IMR-90 (cell line): ENCODE measurements at regions not wholly inside any gene's neighbourhood (a gene's known extent, or its start where the extent isn't known, plus 50 kb on each side); places are given as distances from the start of the nearest gene placed in this dataset.

Experiments
- ATAC-seq: fragments of 200-7000 bp; cut with Tn5 transposase; 2 replicates; pipeline ENCODE4 v1.9.1; 2020; ENCODE audit warnings: low read depth, mild to moderate bottlenecking, moderate library complexity
- BruUV-seq: library from RNA; stranded (reverse); fragments of 400-500 nt; replicated peaks from 2 replicates; lab custom pipeline; 2021; lab: Mats Ljungman, UMichigan
- CTCF ChIA-PET: fragments of 300-600 bp; formaldehyde crosslinking; extraction: SDS; loops from one replicate; lab custom pipeline; 2021; ENCODE audit warnings: antibody characterized with exemption; lab: Yijun Ruan, JAX
- POLR2A ChIA-PET: fragments of 300-600 bp; sonication (Branson Sonifier 250); formaldehyde crosslinking; loops from one replicate; lab custom pipeline; 2022; ENCODE audit warnings: antibody characterized with exemption; ENCODE audit not compliant: unreplicated experiment; lab: Charles Lee
- DNase-seq: peaks from one replicate; pipeline ENCODE4 v3.0.0; 2013
- H2AFZ ChIP-seq: replicated peaks from 2 replicates; pipeline ENCODE3; 2013; ENCODE audit warnings: low read length, mild to moderate bottlenecking; ENCODE audit not compliant: poor library complexity
- H2AK5ac ChIP-seq: 2 replicates; pipeline ENCODE4 v1.6.1; 2013; ENCODE audit warnings: low read depth, low read length, inconsistent platforms
- H2AK9ac ChIP-seq: replicated peaks from 2 replicates; pipeline ENCODE3; 2013; ENCODE audit warnings: mild to moderate bottlenecking, low read depth, low read length, moderate library complexity; ENCODE audit not compliant: poor library complexity
- H2BK120ac ChIP-seq: 2 replicates; pipeline ENCODE4 v1.6.1; 2013; ENCODE audit warnings: low read depth, low read length, inconsistent platforms
- H2BK15ac ChIP-seq: 3 replicates; pipeline ENCODE4 v1.6.1; 2013; ENCODE audit warnings: low read depth, low read length, inconsistent platforms
- H2BK20ac ChIP-seq: 2 replicates; pipeline ENCODE4 v1.6.1; 2013; ENCODE audit warnings: low read depth, mild to moderate bottlenecking, inconsistent platforms, low read length, moderate library complexity
- H2BK5ac ChIP-seq: 2 replicates; pipeline ENCODE4 v1.6.1; 2013; ENCODE audit warnings: mild to moderate bottlenecking, low read depth, low read length, inconsistent platforms; ENCODE audit not compliant: poor library complexity, severe bottlenecking
- H3K14ac ChIP-seq: replicated peaks from 2 replicates; pipeline ENCODE4 v1.6.1; 2013; ENCODE audit warnings: low read depth, low read length, inconsistent platforms
- H3K18ac ChIP-seq: 2 replicates; pipeline ENCODE4 v1.6.1; 2013; ENCODE audit warnings: low read depth, low read length, control low read depth
- H3K23ac ChIP-seq: 2 replicates; pipeline ENCODE4 v1.6.1; 2013; ENCODE audit warnings: low read depth, low read length, inconsistent platforms
- H3K27ac ChIP-seq: 2 replicates; pipeline ENCODE4 v1.5.1; 2013; ENCODE audit warnings: mild to moderate bottlenecking, control low read depth, low read length; ENCODE audit not compliant: insufficient read depth
- H3K27me3 ChIP-seq: 2 replicates; pipeline ENCODE4 v1.6.1; 2013; ENCODE audit warnings: low read length; ENCODE audit not compliant: control insufficient read depth, insufficient read depth
- H3K36me3 ChIP-seq: 2 replicates; pipeline ENCODE4 v1.6.1; 2013; ENCODE audit warnings: low read length, mixed read lengths; ENCODE audit not compliant: control insufficient read depth, insufficient read depth
- H3K4ac ChIP-seq: 2 replicates; pipeline ENCODE4 v1.6.1; 2013; ENCODE audit warnings: low read depth, low read length, inconsistent platforms
- H3K4me1 ChIP-seq: 2 replicates; pipeline ENCODE4 v1.6.1; 2013; ENCODE audit warnings: low read length, mixed read lengths; ENCODE audit not compliant: control insufficient read depth, insufficient read depth
- H3K4me2 ChIP-seq: 2 replicates; pipeline ENCODE4 v1.6.1; 2013; ENCODE audit warnings: low read depth, mild to moderate bottlenecking, control low read depth, low read length, moderate library complexity
- H3K4me3 ChIP-seq: 2 replicates; pipeline ENCODE4 v1.5.1; 2013; ENCODE audit warnings: low read depth, mild to moderate bottlenecking, control low read depth, low read length, moderate library complexity; ENCODE audit not compliant: insufficient read depth
- H3K56ac ChIP-seq: 2 replicates; pipeline ENCODE4 v1.6.1; 2013; ENCODE audit warnings: low read length, inconsistent platforms; ENCODE audit not compliant: insufficient read depth; ENCODE audit errors: extremely low read depth
- H3K79me1 ChIP-seq, 2 experiments: 2 replicates each; pipeline ENCODE4 v1.6.1; 2013; ENCODE audit warnings: low read length in 2 of 2, inconsistent platforms in 1 of 2, low read depth in 1 of 2
- H3K9ac ChIP-seq: 2 replicates; pipeline ENCODE4 v1.6.1; 2013; ENCODE audit warnings: low read depth, low read length, control low read depth
- H3K9me1 ChIP-seq: 2 replicates; pipeline ENCODE4 v1.6.1; 2013; ENCODE audit warnings: low read length, inconsistent platforms; ENCODE audit not compliant: insufficient read depth
- H3K9me3 ChIP-seq: 2 replicates; pipeline ENCODE4 v1.6.1; 2013; ENCODE audit warnings: low read length; ENCODE audit not compliant: control insufficient read depth, insufficient read depth
- H4K20me1 ChIP-seq: 2 replicates; pipeline ENCODE4 v1.6.1; 2013; ENCODE audit warnings: low read length, inconsistent platforms; ENCODE audit not compliant: insufficient read depth
- H4K5ac ChIP-seq: 2 replicates; pipeline ENCODE4 v1.6.1; 2013; ENCODE audit warnings: mild to moderate bottlenecking, low read depth, low read length, control low read depth
- H4K8ac ChIP-seq, 2 experiments: 2 replicates each; pipeline ENCODE4 v1.6.1; 2013; ENCODE audit warnings: low read depth in 2 of 2, low read length in 2 of 2, control low read depth in 1 of 2, inconsistent platforms in 1 of 2
- H4K91ac ChIP-seq: 2 replicates; pipeline ENCODE4 v1.6.1; 2013; ENCODE audit warnings: low read depth, low read length, inconsistent platforms; ENCODE audit not compliant: insufficient read depth
- CEBPB ChIP-seq: IDR thresholded peaks from 2 replicates; pipeline ENCODE4 v1.6.1; 2012; ENCODE audit warnings: low read depth, low read length, improper control_type of control experiment
- MAZ ChIP-seq: IDR thresholded peaks from 2 replicates; pipeline ENCODE4 v1.6.1; 2012; ENCODE audit warnings: low read depth, mild to moderate bottlenecking, low read length, improper control_type of control experiment, moderate library complexity, borderline replicate concordance
- NFE2L2 ChIP-seq: fragments of 150-350 bp; IDR thresholded peaks from 2 replicates; pipeline ENCODE4 v1.6.1; 2016; ENCODE audit warnings: low read depth, mild to moderate bottlenecking, low read length
- RFX5 ChIP-seq: IDR thresholded peaks from 2 replicates; pipeline ENCODE4 v1.8.0; 2012; ENCODE audit warnings: low read depth, mild to moderate bottlenecking, low read length, moderate library complexity
- WGBS, 2 experiments: methylation state at CpG; one replicate each; pipeline versions ENCODE4 v1.1.5 to v1.1.7; 2013; ENCODE audit warnings: missing lambda C conversion rate in 2 of 2; ENCODE audit not compliant: insufficient read length in 1 of 2; ENCODE audit errors: extremely low coverage in 2 of 2; 5-methylcytosine and 5-hydroxymethylcytosine counted together
- dilution Hi-C: fragments of 300-500 bp; cut with HindIII; formaldehyde crosslinking; loops from one replicate; pipeline ENCODE4 v1.14.3; 2018; ENCODE audit warnings: low sequenced_read_pairs; ENCODE audit not compliant: unreplicated experiment
- in situ Hi-C: fragments of 300-500 bp; cut with MboI; formaldehyde crosslinking; loops from 3 replicates; pipeline ENCODE4 v1.14.3; 2019; ENCODE audit warnings: low sequenced_read_pairs, inconsistent platforms, mixed read lengths
- intact Hi-C: fragments of 100-400 bp; cut with micrococcal nuclease; formaldehyde crosslinking; loops from 2 replicates; pipeline ENCODE4 v1.10.0; 2022

GRCh38 chr1:182189535-182190066 lies 128.1 kb upstream of the ZNF648 start:
- Histone ChIP-seq H3K36me3 (no peaks in the 10 kb centered on the region), H4K20me1 (no peaks in the 10 kb centered on the region), H3K27ac (no peak overlapping the region), H3K4me2 (no peak overlapping the region), H2AK9ac (no peak overlapping the region), H4K5ac (no peak overlapping the region), H2BK5ac (no peak overlapping the region), H3K4me3 (no peak overlapping the region), H4K8ac (no peak overlapping the region), H2AK5ac (no peak overlapping the region), H3K23ac (no peak overlapping the region), H4K91ac (no peak overlapping the region), H2BK20ac (no peak overlapping the region), H2BK120ac (no peak overlapping the region), H3K4me1 (no peaks in the 10 kb centered on the region), H3K27me3 (no peaks in the 10 kb centered on the region), H3K9me1 (no peaks in the 10 kb centered on the region), H3K56ac (no peak overlapping the region), H3K14ac (no peak overlapping the region), H3K9me3 (no peaks in the 10 kb centered on the region), H3K4ac (no peak overlapping the region), H3K9ac (no peak overlapping the region), H3K18ac (no peak overlapping the region), H2BK15ac (no peak overlapping the region), H3K79me1 (no peaks in the 10 kb centered on the region), H2AFZ (no peak overlapping the region)
- no CpG with 5 or more reads among the region's 3 CpGs for WGBS, 2 experiments
- TF ChIP-seq MAZ, result no peak
- no peak for TF ChIP-seq NFE2L2
- TF ChIP-seq CEBPB, result no peak
- no peak for TF ChIP-seq RFX5
- dilution Hi-C loops (no loop called here), intact Hi-C loops (no loop called here), in situ Hi-C loops (no loop called here)
- BruUV-seq, result no TSS peak
- CTCF ChIA-PET, result no interaction called here
- ATAC-seq, result no peak
- DNase-seq, result no peak
- POLR2A ChIA-PET, result no interaction called here
